H1 (cell line): ENCODE measurements at regions not wholly inside any gene's neighbourhood (a gene's known extent, or its start where the extent isn't known, plus 50 kb on each side); places are given as distances from the start of the nearest gene placed in this dataset.

Experiments
- BRCA1 ChIP-seq: IDR thresholded peaks from 2 replicates; pipeline ENCODE4 v1.6.1; 2012; ENCODE audit warnings: low read depth, low read length, improper control_type of control experiment
- CEBPB ChIP-seq: IDR thresholded peaks from 2 replicates; pipeline ENCODE4 v1.6.1; 2012; ENCODE audit warnings: low read depth, low read length
- CTBP2 ChIP-seq: IDR thresholded peaks from 2 replicates; pipeline ENCODE4 v1.7.0; 2011; ENCODE audit warnings: borderline replicate concordance, mild to moderate bottlenecking, moderate library complexity, mixed read lengths, low read length; ENCODE audit not compliant: insufficient read depth, insufficient read length
- EP300 ChIP-seq, 2 experiments: IDR thresholded peaks; 1 replicate in 1 of 2; 2 replicates in 1 of 2; pipeline ENCODE4 v1.6.1; 2011 to 2012; ENCODE audit warnings: low read depth in 2 of 2, low read length in 2 of 2, mild to moderate bottlenecking in 2 of 2, borderline replicate concordance in 1 of 2, inconsistent platforms in 1 of 2, moderate library complexity in 1 of 2
- FOSL1 ChIP-seq: IDR thresholded peaks from 2 replicates; pipeline ENCODE4 v1.6.1; 2011; ENCODE audit warnings: mild to moderate bottlenecking, low read depth, low read length, moderate library complexity; ENCODE audit not compliant: insufficient read depth
- NANOG ChIP-seq: IDR thresholded peaks from 2 replicates; pipeline ENCODE4 v1.6.1; 2011; ENCODE audit warnings: low read length, low read depth, mild to moderate bottlenecking, inconsistent platforms; ENCODE audit not compliant: insufficient read depth, poor library complexity, severe bottlenecking
- POLR2A ChIP-seq, 2 experiments: IDR thresholded peaks; 1 replicate in 1 of 2; 2 replicates in 1 of 2; pipeline ENCODE4 v1.6.1; 2011; ENCODE audit warnings: low read depth in 2 of 2, low read length in 2 of 2, mild to moderate bottlenecking in 2 of 2; ENCODE audit errors: control extremely low read depth in 1 of 2
- POLR2AphosphoS5 ChIP-seq: IDR thresholded peaks from 2 replicates; pipeline ENCODE4 v1.6.1; 2011; ENCODE audit warnings: low read depth, low read length
- TEAD4 ChIP-seq: IDR thresholded peaks from 2 replicates; pipeline ENCODE4 v1.6.1; 2012; ENCODE audit warnings: low read depth, low read length, inconsistent platforms, mixed read lengths
- TF ChIP-seq, protein P1 (sequence below), 3 experiments: IDR thresholded peaks; 1 replicate in 2 of 3; 2 replicates in 1 of 3; pipeline versions ENCODE4 v1.5.1 to v1.6.1; 2011; ENCODE audit warnings: low read length in 3 of 3, mild to moderate bottlenecking in 3 of 3, inconsistent platforms in 2 of 3, low read depth in 1 of 3, moderate library complexity in 1 of 3; ENCODE audit not compliant: insufficient read depth in 1 of 3; ENCODE audit errors: control extremely low read depth in 1 of 3
- TF ChIP-seq, protein P2 (sequence below): IDR thresholded peaks from 2 replicates; pipeline ENCODE4 v1.6.1; 2012; ENCODE audit warnings: inconsistent platforms
- TF ChIP-seq, protein P3 (sequence below): IDR thresholded peaks from 2 replicates; pipeline ENCODE4 v1.6.1; 2011; ENCODE audit warnings: low read length, improper control_type of control experiment

DNA sequence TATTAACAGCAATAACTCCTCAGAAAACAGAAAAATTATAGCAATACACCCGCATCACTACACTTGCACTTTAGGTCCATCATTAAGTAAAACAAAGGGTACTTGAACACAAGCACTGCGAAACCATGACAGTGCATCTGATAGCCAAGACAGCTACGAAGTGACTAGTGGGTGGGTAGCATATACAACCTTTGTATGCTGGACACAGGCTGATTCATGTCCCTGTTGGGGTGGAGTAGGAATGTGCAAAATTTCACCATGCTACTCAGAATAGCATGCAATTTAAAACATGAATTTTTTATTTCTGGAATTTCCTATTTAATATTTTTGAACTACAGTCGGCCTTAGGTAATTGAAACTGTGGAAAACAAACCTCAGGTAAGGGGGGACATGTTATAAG lies 2414.1 kb downstream of the TP53TG3F start:
- TF ChIP-seq EP300 (IDR thresholded peaks at IDR 0.05; ENCODE audit: borderline replicate concordance in 1 of 2, low read depth in 2 of 2, low read length in 2 of 2) (no peak), CEBPB (no peak), POLR2A (IDR thresholded peaks at IDR 0.05; ENCODE audit: control extremely low read depth in 1 of 2, low read depth in 2 of 2, low read length in 2 of 2) (no peak), BRCA1 (no peak), CTBP2 (no peak), TEAD4 (no peak), POLR2AphosphoS5 (no peak), FOSL1 (no peak), NANOG (no peak)
- TF ChIP-seq, protein P1, sequence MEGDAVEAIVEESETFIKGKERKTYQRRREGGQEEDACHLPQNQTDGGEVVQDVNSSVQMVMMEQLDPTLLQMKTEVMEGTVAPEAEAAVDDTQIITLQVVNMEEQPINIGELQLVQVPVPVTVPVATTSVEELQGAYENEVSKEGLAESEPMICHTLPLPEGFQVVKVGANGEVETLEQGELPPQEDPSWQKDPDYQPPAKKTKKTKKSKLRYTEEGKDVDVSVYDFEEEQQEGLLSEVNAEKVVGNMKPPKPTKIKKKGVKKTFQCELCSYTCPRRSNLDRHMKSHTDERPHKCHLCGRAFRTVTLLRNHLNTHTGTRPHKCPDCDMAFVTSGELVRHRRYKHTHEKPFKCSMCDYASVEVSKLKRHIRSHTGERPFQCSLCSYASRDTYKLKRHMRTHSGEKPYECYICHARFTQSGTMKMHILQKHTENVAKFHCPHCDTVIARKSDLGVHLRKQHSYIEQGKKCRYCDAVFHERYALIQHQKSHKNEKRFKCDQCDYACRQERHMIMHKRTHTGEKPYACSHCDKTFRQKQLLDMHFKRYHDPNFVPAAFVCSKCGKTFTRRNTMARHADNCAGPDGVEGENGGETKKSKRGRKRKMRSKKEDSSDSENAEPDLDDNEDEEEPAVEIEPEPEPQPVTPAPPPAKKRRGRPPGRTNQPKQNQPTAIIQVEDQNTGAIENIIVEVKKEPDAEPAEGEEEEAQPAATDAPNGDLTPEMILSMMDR (IDR thresholded peaks at IDR 0.05; ENCODE audit: control extremely low read depth in 1 of 3, insufficient read depth in 1 of 3, low read depth in 1 of 3, low read length in 3 of 3), result no peak
- TF ChIP-seq, protein P2, sequence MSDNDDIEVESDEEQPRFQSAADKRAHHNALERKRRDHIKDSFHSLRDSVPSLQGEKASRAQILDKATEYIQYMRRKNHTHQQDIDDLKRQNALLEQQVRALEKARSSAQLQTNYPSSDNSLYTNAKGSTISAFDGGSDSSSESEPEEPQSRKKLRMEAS, result no peak
- TF ChIP-seq, protein P3, sequence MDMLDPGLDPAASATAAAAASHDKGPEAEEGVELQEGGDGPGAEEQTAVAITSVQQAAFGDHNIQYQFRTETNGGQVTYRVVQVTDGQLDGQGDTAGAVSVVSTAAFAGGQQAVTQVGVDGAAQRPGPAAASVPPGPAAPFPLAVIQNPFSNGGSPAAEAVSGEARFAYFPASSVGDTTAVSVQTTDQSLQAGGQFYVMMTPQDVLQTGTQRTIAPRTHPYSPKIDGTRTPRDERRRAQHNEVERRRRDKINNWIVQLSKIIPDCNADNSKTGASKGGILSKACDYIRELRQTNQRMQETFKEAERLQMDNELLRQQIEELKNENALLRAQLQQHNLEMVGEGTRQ, result no peak
